Neural cell (in vitro differentiated cells): ENCODE measurements at regions not wholly inside any gene's neighbourhood (a gene's known extent, or its start where the extent isn't known, plus 50 kb on each side); places are given as distances from the start of the nearest gene placed in this dataset.

ENCODE experiments used
- EP300 ChIP-seq: fragments of 450-650 bp; conservative IDR thresholded peaks from 2 replicates; pipeline ENCODE4 v1.6.1; 2014; ENCODE audit warnings: antibody characterized with exemption, mild to moderate bottlenecking, moderate library complexity; ENCODE audit not compliant: poor library complexity, severe bottlenecking
- EZH2 ChIP-seq: fragments of 200-600, 300-800 bp; shearing (Covaris generic), sonication (generic); IDR thresholded peaks from 2 replicates; pipeline ENCODE4 v1.6.1; 2014; ENCODE audit warnings: antibody characterized with exemption, low read length, borderline replicate concordance, mild to moderate bottlenecking; ENCODE audit not compliant: insufficient read depth, poor library complexity, severe bottlenecking
- POLR2AphosphoS5 ChIP-seq: IDR thresholded peaks from 2 replicates; pipeline ENCODE4 v1.6.1; 2012
- SMC3 ChIP-seq: fragments of 450-650 bp; conservative IDR thresholded peaks from 2 replicates; pipeline ENCODE4 v1.6.1; 2014; ENCODE audit warnings: antibody characterized with exemption, mild to moderate bottlenecking, moderate library complexity; ENCODE audit not compliant: poor library complexity
- TF ChIP-seq, protein P1 (sequence below): fragments of 450-650 bp; IDR thresholded peaks from 2 replicates; pipeline ENCODE4 v1.5.1; 2014; ENCODE audit warnings: antibody characterized with exemption, mild to moderate bottlenecking, moderate library complexity; ENCODE audit not compliant: poor library complexity, severe bottlenecking
- TF ChIP-seq, protein P2 (sequence below): IDR thresholded peaks from 2 replicates; pipeline ENCODE4 v1.6.1; 2012; ENCODE audit warnings: borderline replicate concordance

DNA sequence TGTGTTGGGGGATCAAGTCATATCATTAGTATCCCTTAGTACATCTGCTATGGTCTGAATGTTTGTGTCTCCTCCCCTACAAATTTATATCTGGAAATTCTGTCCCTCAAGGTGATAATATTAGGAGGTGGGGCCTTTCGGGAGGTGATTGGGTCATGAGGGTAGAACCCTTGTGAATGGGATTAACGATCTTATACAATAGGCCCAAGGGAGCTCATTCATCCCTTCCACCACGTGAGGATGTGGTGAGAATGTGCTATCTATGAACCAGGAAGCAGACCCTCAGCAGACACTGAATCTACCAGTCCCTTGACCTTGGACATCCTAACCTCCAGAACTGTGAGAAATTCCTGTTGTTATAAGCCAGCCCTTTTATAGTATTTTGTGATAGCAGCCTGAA, 110.7 kb downstream of the PTCSC3 start:
- no peak for TF ChIP-seq EZH2
- TF ChIP-seq, protein P1, sequence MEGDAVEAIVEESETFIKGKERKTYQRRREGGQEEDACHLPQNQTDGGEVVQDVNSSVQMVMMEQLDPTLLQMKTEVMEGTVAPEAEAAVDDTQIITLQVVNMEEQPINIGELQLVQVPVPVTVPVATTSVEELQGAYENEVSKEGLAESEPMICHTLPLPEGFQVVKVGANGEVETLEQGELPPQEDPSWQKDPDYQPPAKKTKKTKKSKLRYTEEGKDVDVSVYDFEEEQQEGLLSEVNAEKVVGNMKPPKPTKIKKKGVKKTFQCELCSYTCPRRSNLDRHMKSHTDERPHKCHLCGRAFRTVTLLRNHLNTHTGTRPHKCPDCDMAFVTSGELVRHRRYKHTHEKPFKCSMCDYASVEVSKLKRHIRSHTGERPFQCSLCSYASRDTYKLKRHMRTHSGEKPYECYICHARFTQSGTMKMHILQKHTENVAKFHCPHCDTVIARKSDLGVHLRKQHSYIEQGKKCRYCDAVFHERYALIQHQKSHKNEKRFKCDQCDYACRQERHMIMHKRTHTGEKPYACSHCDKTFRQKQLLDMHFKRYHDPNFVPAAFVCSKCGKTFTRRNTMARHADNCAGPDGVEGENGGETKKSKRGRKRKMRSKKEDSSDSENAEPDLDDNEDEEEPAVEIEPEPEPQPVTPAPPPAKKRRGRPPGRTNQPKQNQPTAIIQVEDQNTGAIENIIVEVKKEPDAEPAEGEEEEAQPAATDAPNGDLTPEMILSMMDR: no peak
- no peak for TF ChIP-seq EP300
- TF ChIP-seq, protein P2, sequence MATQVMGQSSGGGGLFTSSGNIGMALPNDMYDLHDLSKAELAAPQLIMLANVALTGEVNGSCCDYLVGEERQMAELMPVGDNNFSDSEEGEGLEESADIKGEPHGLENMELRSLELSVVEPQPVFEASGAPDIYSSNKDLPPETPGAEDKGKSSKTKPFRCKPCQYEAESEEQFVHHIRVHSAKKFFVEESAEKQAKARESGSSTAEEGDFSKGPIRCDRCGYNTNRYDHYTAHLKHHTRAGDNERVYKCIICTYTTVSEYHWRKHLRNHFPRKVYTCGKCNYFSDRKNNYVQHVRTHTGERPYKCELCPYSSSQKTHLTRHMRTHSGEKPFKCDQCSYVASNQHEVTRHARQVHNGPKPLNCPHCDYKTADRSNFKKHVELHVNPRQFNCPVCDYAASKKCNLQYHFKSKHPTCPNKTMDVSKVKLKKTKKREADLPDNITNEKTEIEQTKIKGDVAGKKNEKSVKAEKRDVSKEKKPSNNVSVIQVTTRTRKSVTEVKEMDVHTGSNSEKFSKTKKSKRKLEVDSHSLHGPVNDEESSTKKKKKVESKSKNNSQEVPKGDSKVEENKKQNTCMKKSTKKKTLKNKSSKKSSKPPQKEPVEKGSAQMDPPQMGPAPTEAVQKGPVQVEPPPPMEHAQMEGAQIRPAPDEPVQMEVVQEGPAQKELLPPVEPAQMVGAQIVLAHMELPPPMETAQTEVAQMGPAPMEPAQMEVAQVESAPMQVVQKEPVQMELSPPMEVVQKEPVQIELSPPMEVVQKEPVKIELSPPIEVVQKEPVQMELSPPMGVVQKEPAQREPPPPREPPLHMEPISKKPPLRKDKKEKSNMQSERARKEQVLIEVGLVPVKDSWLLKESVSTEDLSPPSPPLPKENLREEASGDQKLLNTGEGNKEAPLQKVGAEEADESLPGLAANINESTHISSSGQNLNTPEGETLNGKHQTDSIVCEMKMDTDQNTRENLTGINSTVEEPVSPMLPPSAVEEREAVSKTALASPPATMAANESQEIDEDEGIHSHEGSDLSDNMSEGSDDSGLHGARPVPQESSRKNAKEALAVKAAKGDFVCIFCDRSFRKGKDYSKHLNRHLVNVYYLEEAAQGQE: no peak
- no peak for TF ChIP-seq SMC3
- no peak for TF ChIP-seq POLR2AphosphoS5
